ENCODE measurements at regions not wholly inside any gene's neighbourhood (a gene's known extent, or its start where the extent isn't known, plus 50 kb on each side); places are given as distances from the start of the nearest gene placed in this dataset.

GRCh38 chr3:148604270-148605085 lies 93.2 kb upstream of the AGTR1 start:
- Mint-ChIP-seq H3K27ac (ENCODE audit: unreplicated experiment) (no peak overlapping the region), H3K4me3 (ENCODE audit: unreplicated experiment) (no peak overlapping the region), H3K27me3 (ENCODE audit: unreplicated experiment) (no peaks in the 10 kb centered on the region), H3K9me3 (ENCODE audit: unreplicated experiment) (no peaks in the 10 kb centered on the region), H3K4me1 (ENCODE audit: low read depth, unreplicated experiment) (no peaks in the 10 kb centered on the region), H3K36me3 (ENCODE audit: unreplicated experiment) (no peaks in the 10 kb centered on the region)
- TF ChIP-seq CTCF (IDR thresholded peaks at IDR 0.05; ENCODE audit: partially characterized antibody, unreplicated experiment), result no peak
- DNase-seq, result no peak

GRCh38 chr3:148605521-148605920 lies 92.2 kb upstream of the AGTR1 start:
- H3K27ac Mint-ChIP-seq (ENCODE audit: unreplicated experiment), result no peak overlapping the region
- no peaks in the 10 kb centered on the region for H3K27me3 Mint-ChIP-seq (ENCODE audit: unreplicated experiment)
- H3K4me3 Mint-ChIP-seq (ENCODE audit: unreplicated experiment), result no peak overlapping the region
- TF ChIP-seq CTCF (IDR thresholded peaks at IDR 0.05; ENCODE audit: partially characterized antibody, unreplicated experiment), result no peak
- no peak for DNase-seq
- H3K36me3 Mint-ChIP-seq (ENCODE audit: unreplicated experiment), result no peaks in the 10 kb centered on the region
- H3K4me1 Mint-ChIP-seq (ENCODE audit: low read depth, unreplicated experiment), result no peaks in the 10 kb centered on the region
- no peaks in the 10 kb centered on the region for H3K9me3 Mint-ChIP-seq (ENCODE audit: unreplicated experiment)

DNA sequence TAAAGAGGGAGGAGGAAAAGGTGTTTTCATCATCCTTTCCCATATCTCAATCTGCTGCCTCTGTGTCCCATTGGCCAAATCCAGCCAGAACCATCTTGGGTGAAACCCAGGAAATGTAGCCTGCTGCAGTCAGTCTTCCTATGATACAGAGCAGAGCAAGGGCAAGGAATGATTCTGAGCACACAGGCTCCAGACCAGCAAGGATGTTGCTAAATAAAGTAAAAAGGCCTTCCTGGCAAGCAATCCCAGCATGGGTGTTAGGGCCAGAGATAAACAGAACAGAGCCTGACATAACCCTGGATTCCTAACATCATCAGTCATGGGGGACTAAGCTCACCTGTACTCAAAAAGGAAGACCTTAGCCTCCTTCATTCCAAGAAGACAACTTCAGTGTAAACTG lies 90.7 kb upstream of the AGTR1 start:
- no peak for DNase-seq

DNA sequence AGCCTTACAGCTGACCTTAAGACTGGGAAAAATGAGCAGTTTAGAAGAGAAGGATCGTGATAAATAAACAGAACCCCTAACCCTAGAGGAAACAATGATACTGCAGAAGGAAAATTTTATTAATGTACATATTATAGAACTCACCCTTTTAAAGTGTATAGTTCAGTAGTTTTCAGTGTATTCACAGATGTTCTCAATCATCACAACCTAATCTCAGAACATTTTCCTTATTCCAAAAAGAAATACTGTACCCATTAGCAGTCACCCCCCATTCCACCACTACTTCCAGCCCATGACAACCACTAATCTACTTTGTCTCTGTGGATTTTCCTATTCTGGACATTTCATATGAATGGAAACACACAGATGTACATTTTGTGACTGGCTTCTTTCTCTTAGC lies 90.2 kb upstream of the AGTR1 start:
- no peak for DNase-seq
- no peaks in the 10 kb centered on the region for H3K4me1 Mint-ChIP-seq (ENCODE audit: low read depth, unreplicated experiment)
- no peaks in the 10 kb centered on the region for H3K36me3 Mint-ChIP-seq (ENCODE audit: unreplicated experiment)
- H3K27ac Mint-ChIP-seq (ENCODE audit: unreplicated experiment), result no peak overlapping the region
- H3K4me3 Mint-ChIP-seq (ENCODE audit: unreplicated experiment), result no peak overlapping the region
- no peaks in the 10 kb centered on the region for H3K9me3 Mint-ChIP-seq (ENCODE audit: unreplicated experiment)
- no peak for TF ChIP-seq CTCF (IDR thresholded peaks at IDR 0.05; ENCODE audit: partially characterized antibody, unreplicated experiment)
- no peaks in the 10 kb centered on the region for H3K27me3 Mint-ChIP-seq (ENCODE audit: unreplicated experiment)

More for the DNA sequence above, 90.7 kb upstream of the AGTR1 start:
- no peaks in the 10 kb centered on the region for H3K36me3 Mint-ChIP-seq (ENCODE audit: unreplicated experiment)
- no peak overlapping the region for H3K4me3 Mint-ChIP-seq (ENCODE audit: unreplicated experiment)
- no peak for TF ChIP-seq CTCF (IDR thresholded peaks at IDR 0.05; ENCODE audit: partially characterized antibody, unreplicated experiment)
- H3K4me1 Mint-ChIP-seq (ENCODE audit: low read depth, unreplicated experiment), result no peaks in the 10 kb centered on the region
- no peaks in the 10 kb centered on the region for H3K9me3 Mint-ChIP-seq (ENCODE audit: unreplicated experiment)
- no peaks in the 10 kb centered on the region for H3K27me3 Mint-ChIP-seq (ENCODE audit: unreplicated experiment)
- no peak overlapping the region for H3K27ac Mint-ChIP-seq (ENCODE audit: unreplicated experiment)

DNA sequence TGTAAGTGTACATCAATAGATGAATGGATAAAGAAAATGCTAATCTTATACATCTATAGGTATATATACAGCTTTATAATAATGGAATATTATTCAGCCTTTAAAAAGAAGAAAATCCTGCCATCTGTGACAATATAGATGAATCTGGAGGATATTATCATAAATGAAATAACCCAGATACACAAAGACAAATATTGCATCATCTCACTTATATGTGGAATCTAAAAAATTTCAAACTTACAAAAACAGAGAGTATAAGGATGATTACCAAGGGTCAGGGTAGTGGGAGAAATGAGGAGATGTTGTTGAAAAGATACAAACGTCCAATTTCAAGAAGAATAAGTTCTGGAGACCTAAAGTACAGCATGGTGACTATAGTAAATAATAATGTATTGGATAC lies 85.4 kb upstream of the AGTR1 start:
- DNase-seq, result no peak
- Mint-ChIP-seq H3K9me3 (ENCODE audit: unreplicated experiment) (peaks cover 5% of the 10 kb centered on the region), H3K4me1 (ENCODE audit: low read depth, unreplicated experiment) (peaks cover 7% of the 10 kb centered on the region), H3K36me3 (ENCODE audit: unreplicated experiment) (no peaks in the 10 kb centered on the region), H3K4me3 (ENCODE audit: unreplicated experiment) (no peak overlapping the region), H3K27ac (ENCODE audit: unreplicated experiment) (no peak overlapping the region), H3K27me3 (ENCODE audit: unreplicated experiment) (peaks cover 2% of the 10 kb centered on the region)
- TF ChIP-seq CTCF (IDR thresholded peaks at IDR 0.05; ENCODE audit: partially characterized antibody, unreplicated experiment), result no peak
